A673 (cell line): ENCODE measurements at regions not wholly inside any gene's neighbourhood (a gene's known extent, or its start where the extent isn't known, plus 50 kb on each side); places are given as distances from the start of the nearest gene placed in this dataset.

Experiments
- CTCF ChIP-seq: fragments of 300-800, 200-600 bp; sonication (generic); conservative IDR thresholded peaks from 2 replicates; pipeline ENCODE4 v1.5.1; 2017; ENCODE audit warnings: low read depth, mild to moderate bottlenecking, antibody characterized with exemption, low read length, moderate library complexity, mixed read lengths
- EZH2 ChIP-seq: fragments of 200-600 bp; sonication (generic); IDR thresholded peaks from 2 replicates; pipeline ENCODE4 v1.6.1; 2017; ENCODE audit warnings: borderline replicate concordance, low read depth, mild to moderate bottlenecking, mixed read lengths, antibody characterized with exemption, low read length; ENCODE audit not compliant: poor library complexity, severe bottlenecking

- TF ChIP-seq CTCF: no peak
- no peak for TF ChIP-seq EZH2
These were observed 353.2 kb downstream of the ADRA2A start for GRCh38 chr10:111430070-111430469.
